HG03135 (cell line): ENCODE measurements at regions not wholly inside any gene's neighbourhood (a gene's known extent, or its start where the extent isn't known, plus 50 kb on each side); places are given as distances from the start of the nearest gene placed in this dataset.
A peak's percentile ranks its signal among the peaks of the same experiment; 100 is the strongest.

Experiments
- ATAC-seq: cut with Tn5 transposase; IDR thresholded peaks from one replicate; pipeline ENCODE4 v1.9.1; 2021; ENCODE audit warnings: mild to moderate bottlenecking, moderate library complexity; ENCODE audit not compliant: unreplicated experiment

GRCh38 chr21:15508554-15508953, 221.2 kb upstream of the USP25 start:
- no peak for ATAC-seq

GRCh38 chr21:15514073-15514946, 215.5 kb upstream of the USP25 start:
- ATAC-seq = peak; percentile 96

GRCh38 chr21:15515908-15516307, 213.9 kb upstream of the USP25 start:
- no peak for ATAC-seq

GRCh38 chr21:15517394-15517793, 212.4 kb upstream of the USP25 start:
- ATAC-seq = no peak

GRCh38 chr21:15520811-15521643, 208.8 kb upstream of the USP25 start:
- ATAC-seq = no peak

GRCh38 chr21:15521644-15522001, 208.2 kb upstream of the USP25 start:
- no peak for ATAC-seq

GRCh38 chr21:15522148-15522547, 207.6 kb upstream of the USP25 start:
- ATAC-seq = no peak

GRCh38 chr21:15524855-15525254, 204.9 kb upstream of the USP25 start:
- ATAC-seq = no peak

GRCh38 chr21:15526798-15527197, 203.0 kb upstream of the USP25 start:
- ATAC-seq = no peak

GRCh38 chr21:15528346-15528745, 201.4 kb upstream of the USP25 start:
- no peak for ATAC-seq

GRCh38 chr21:15531986-15532385, 197.8 kb upstream of the USP25 start:
- no peak for ATAC-seq

- ATAC-seq = no peak
Measured at GRCh38 chr21:15533618-15534017, 196.2 kb upstream of the USP25 start.

GRCh38 chr21:15534450-15534886, 195.3 kb upstream of the USP25 start:
- ATAC-seq = no peak

- ATAC-seq = no peak
Measured at GRCh38 chr21:15539376-15539775, 190.4 kb upstream of the USP25 start.

- ATAC-seq = no peak
Measured at GRCh38 chr21:15543473-15543872, 186.3 kb upstream of the USP25 start.

GRCh38 chr21:15549671-15550070, 180.1 kb upstream of the USP25 start:
- ATAC-seq = no peak

GRCh38 chr21:15552914-15553494, 176.8 kb upstream of the USP25 start:
- ATAC-seq = no peak

GRCh38 chr21:15557925-15558324, 171.9 kb upstream of the USP25 start:
- no peak for ATAC-seq

GRCh38 chr21:15558884-15559283, 170.9 kb upstream of the USP25 start:
- ATAC-seq = no peak

GRCh38 chr21:15559660-15560059, 170.1 kb upstream of the USP25 start:
- ATAC-seq = no peak

- no peak for ATAC-seq
Measured at GRCh38 chr21:15560383-15561056, 169.3 kb upstream of the USP25 start.
